ENCODE measurements at regions not wholly inside any gene's neighbourhood (a gene's known extent, or its start where the extent isn't known, plus 50 kb on each side); places are given as distances from the start of the nearest gene placed in this dataset.

DNA sequence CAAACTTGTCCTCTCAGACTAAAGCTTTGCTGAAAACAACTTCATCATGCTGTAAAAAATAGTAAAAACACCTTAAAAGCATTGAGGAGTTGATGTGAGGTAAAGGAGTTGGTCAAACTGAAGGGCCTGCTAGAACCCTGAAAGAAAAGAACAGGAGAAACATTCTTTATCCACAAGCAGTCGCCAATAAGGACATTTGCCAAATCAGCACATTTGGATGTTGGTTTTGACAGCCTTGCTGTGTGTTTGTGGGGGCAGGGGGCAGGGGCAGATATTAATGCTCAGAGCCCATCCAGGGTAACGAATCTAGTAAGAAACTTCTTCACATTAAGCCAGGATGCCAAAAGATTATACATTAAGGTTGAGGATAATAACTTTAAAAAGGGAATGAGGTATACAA is 399.9 kb upstream of the ZFHX3 start:
- WGBS, result 88% methylated on average over 2 of the region's 2 CpGs
- DNase-seq (ENCODE audit: low spot score in 2 of 2), result no peak
- H3K4me3 ChIP-seq, result no peak overlapping the region
- H3K4me1 ChIP-seq, result no peaks in the 10 kb centered on the region
- peaks cover 13% of the 10 kb centered on the region for H3K9me3 ChIP-seq
- TF ChIP-seq, protein P1, sequence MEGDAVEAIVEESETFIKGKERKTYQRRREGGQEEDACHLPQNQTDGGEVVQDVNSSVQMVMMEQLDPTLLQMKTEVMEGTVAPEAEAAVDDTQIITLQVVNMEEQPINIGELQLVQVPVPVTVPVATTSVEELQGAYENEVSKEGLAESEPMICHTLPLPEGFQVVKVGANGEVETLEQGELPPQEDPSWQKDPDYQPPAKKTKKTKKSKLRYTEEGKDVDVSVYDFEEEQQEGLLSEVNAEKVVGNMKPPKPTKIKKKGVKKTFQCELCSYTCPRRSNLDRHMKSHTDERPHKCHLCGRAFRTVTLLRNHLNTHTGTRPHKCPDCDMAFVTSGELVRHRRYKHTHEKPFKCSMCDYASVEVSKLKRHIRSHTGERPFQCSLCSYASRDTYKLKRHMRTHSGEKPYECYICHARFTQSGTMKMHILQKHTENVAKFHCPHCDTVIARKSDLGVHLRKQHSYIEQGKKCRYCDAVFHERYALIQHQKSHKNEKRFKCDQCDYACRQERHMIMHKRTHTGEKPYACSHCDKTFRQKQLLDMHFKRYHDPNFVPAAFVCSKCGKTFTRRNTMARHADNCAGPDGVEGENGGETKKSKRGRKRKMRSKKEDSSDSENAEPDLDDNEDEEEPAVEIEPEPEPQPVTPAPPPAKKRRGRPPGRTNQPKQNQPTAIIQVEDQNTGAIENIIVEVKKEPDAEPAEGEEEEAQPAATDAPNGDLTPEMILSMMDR (IDR thresholded peaks at IDR 0.05), result no peak
- TF ChIP-seq EP300 (IDR thresholded peaks at IDR 0.05) (no peak), POLR2A (IDR thresholded peaks at IDR 0.05) (no peak), POLR2AphosphoS5 (IDR thresholded peaks at IDR 0.05) (no peak)
- no peaks in the 10 kb centered on the region for H3K27me3 ChIP-seq
- no peaks in the 10 kb centered on the region for H3K36me3 ChIP-seq
- H3K27ac ChIP-seq, result no peak overlapping the region

DNA sequence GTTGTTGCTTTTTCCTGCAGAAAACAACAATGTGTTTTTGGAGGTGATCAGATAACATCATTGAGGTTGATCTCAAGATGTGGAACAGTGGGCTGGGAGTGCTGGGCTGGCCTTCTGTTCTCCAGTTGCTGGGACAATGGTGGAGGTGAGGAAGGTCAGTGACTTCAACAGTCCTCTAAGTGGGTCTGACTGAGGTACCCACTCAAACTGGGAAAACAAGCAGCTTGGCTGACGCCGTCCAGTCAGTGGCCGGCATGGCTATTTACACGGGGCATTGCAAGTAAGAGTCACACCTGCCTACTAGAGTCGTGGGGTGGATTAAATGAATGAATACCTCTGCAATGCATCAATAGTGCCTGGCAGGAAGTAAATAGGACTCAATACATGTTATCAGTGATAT is 386.7 kb upstream of the ZFHX3 start:
- no peak for DNase-seq (ENCODE audit: low spot score in 2 of 2)
- no peak overlapping the region for H3K27ac ChIP-seq
- H3K4me3 ChIP-seq, result no peak overlapping the region
- no peaks in the 10 kb centered on the region for H3K36me3 ChIP-seq
- H3K27me3 ChIP-seq, result no peaks in the 10 kb centered on the region
- TF ChIP-seq, protein P1 (IDR thresholded peaks at IDR 0.05), result no peak
- TF ChIP-seq EP300 (IDR thresholded peaks at IDR 0.05), result no peak
- TF ChIP-seq POLR2AphosphoS5 (IDR thresholded peaks at IDR 0.05), result no peak
- no peak for TF ChIP-seq POLR2A (IDR thresholded peaks at IDR 0.05)
- 94% methylated on average over 5 of the region's 5 CpGs for WGBS
- no peaks in the 10 kb centered on the region for H3K9me3 ChIP-seq
- no peaks in the 10 kb centered on the region for H3K4me1 ChIP-seq

DNA sequence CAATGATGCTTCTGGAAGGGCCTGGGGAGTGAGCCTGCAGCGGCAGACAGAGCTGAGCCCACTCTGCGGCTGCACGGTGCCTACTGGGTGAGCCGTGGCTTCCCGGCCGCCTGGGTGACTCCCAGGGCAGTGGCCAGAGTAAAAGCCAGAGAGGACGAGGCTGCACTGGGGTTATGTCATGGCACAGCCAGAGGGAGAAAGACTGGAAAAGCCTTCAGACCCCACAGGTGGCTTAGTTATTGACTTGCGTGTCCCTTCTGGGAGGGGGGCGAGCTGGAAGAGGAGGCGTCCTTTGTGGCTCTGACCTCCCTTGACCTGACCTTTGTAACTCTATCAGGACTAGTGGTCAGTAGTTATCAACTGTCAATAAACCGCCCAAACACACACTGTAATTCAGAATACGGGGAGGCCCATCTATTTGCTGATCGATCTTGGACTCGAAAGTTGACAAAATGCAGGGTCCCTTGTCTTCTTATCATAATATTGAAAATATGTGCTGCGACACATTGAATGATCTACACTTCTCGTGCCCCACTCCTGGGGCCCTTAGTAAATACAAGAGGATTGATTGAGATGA is 385.9 kb upstream of the ZFHX3 start:
- no peaks in the 10 kb centered on the region for H3K4me1 ChIP-seq
- TF ChIP-seq, protein P1 (IDR thresholded peaks at IDR 0.05), result no peak
- no peak for TF ChIP-seq EP300 (IDR thresholded peaks at IDR 0.05)
- TF ChIP-seq POLR2AphosphoS5 (IDR thresholded peaks at IDR 0.05), result no peak
- TF ChIP-seq POLR2A (IDR thresholded peaks at IDR 0.05), result no peak
- DNase-seq (ENCODE audit: low spot score in 2 of 2), result no peak
- H3K36me3 ChIP-seq, result no peaks in the 10 kb centered on the region
- H3K27me3 ChIP-seq, result no peaks in the 10 kb centered on the region
- no peaks in the 10 kb centered on the region for H3K9me3 ChIP-seq
- no peak overlapping the region for H3K4me3 ChIP-seq
- H3K27ac ChIP-seq, result no peak overlapping the region
- WGBS, result 79% methylated on average over 11 of the region's 16 CpGs

DNA sequence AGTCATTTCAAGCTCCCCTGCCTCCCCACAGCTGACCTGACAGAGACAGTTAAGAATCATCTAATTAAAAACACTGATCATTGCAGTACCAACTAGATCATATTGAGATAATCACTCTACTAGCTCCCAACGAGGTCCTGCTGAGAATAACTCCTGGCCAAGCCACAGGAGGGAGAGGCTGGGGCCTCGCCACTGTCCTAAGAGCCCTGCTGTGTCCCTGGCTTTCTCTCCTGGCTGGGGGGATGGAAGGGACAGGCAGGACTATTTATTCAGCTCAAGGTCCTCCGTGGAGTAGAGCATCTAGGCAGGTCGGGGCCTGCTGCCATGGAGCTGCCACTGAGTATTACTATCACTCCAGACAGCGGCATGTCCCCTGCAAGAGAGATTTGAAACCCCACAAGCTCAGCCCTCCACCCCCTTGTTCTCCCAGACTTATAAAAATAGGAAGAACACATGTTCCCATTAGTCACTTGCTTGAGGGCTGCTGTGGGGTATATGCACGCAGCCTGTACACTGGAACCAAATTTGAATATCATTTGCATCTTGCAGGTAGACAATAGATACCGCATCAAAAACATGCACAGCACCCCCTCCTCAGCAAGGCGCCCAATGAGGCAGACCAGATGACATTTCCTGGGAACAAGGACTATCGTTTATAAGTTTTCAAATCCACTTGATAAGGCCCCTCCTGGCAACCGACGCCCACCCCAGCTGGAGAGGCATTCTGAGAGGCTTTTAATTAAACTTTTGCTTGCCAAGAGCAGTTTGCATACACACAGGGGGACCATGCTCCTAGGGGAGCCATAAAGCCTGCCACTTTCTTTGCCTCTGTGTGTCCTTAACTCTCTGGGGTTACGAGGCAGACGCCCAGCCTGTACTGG is 385.2 kb upstream of the ZFHX3 start:
- Histone ChIP-seq H3K36me3 (no peaks in the 10 kb centered on the region), H3K27me3 (no peaks in the 10 kb centered on the region), H3K9me3 (no peaks in the 10 kb centered on the region), H3K27ac (no peak overlapping the region), H3K4me3 (no peak overlapping the region), H3K4me1 (no peaks in the 10 kb centered on the region)
- WGBS, result 60% methylated on average over 9 of the region's 13 CpGs
- DNase-seq (ENCODE audit: low spot score in 2 of 2), result no peak
- no peak for TF ChIP-seq POLR2A (IDR thresholded peaks at IDR 0.05)
- no peak for TF ChIP-seq POLR2AphosphoS5 (IDR thresholded peaks at IDR 0.05)
- no peak for TF ChIP-seq EP300 (IDR thresholded peaks at IDR 0.05)
- TF ChIP-seq, protein P1 (IDR thresholded peaks at IDR 0.05), result no peak

DNA sequence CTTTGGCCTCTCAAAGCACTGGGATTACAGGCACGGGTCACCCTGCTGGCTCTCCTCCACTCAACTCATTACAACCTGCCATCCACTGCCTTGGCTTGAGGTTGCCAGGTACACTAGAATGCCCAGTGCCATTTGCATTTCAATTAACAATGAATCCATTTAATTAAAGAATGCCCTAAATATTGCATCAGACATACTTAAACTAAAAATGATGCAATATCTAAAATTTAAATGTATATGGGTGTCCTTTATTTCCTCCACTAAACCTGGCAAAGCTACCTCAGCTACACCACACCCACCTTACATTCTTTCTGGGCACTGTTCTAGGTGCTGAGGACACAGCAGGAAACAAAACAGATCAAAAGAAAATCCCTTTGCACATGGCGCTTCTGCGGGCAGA is 382.2 kb upstream of the ZFHX3 start:
- no peak for DNase-seq (ENCODE audit: low spot score in 2 of 2)
- no peak overlapping the region for H3K4me3 ChIP-seq
- no peaks in the 10 kb centered on the region for H3K27me3 ChIP-seq
- WGBS, result 65% methylated on average over 3 of the region's 3 CpGs
- H3K9me3 ChIP-seq, result no peaks in the 10 kb centered on the region
- H3K4me1 ChIP-seq, result no peaks in the 10 kb centered on the region
- TF ChIP-seq, protein P1 (IDR thresholded peaks at IDR 0.05), result no peak
- TF ChIP-seq POLR2A (IDR thresholded peaks at IDR 0.05), result no peak
- no peak for TF ChIP-seq EP300 (IDR thresholded peaks at IDR 0.05)
- TF ChIP-seq POLR2AphosphoS5 (IDR thresholded peaks at IDR 0.05), result no peak
- H3K36me3 ChIP-seq, result no peaks in the 10 kb centered on the region
- H3K27ac ChIP-seq, result no peak overlapping the region

Data from suprapubic skin (tissue), 4 donors.